Hepatocyte (in vitro differentiated cells): ENCODE measurements at regions not wholly inside any gene's neighbourhood (a gene's known extent, or its start where the extent isn't known, plus 50 kb on each side); places are given as distances from the start of the nearest gene placed in this dataset.
"Not testable (repeated sequence)": the region's sequence is repeated elsewhere in the genome, so short reads cannot be mapped to it uniquely, and the experiment has no call there.

Experiments used
- DNase-seq: peaks from one replicate; pipeline ENCODE4 v3.0.0-alpha.2; 2016; ENCODE audit warnings: low spot score
- H2AFZ ChIP-seq: fragments of 200-600 bp; sonication (generic); 2 replicates; pipeline ENCODE4 v1.6.0; 2016; ENCODE audit warnings: antibody characterized with exemption, mild to moderate bottlenecking
- H3K27ac ChIP-seq: fragments of 200-600 bp; sonication (generic); 2 replicates; pipeline ENCODE4 v1.5.1; 2016; ENCODE audit warnings: mild to moderate bottlenecking
- H3K27me3 ChIP-seq: fragments of 200-600 bp; sonication (generic); 2 replicates; pipeline ENCODE4 v1.6.1; 2016
- H3K36me3 ChIP-seq: fragments of 200-600 bp; sonication (generic); replicated peaks from 2 replicates; pipeline ENCODE4 v1.5.1; 2016; ENCODE audit warnings: low read depth; ENCODE audit not compliant: insufficient read depth
- H3K4me1 ChIP-seq: fragments of 200-600 bp; sonication (generic); 2 replicates; pipeline ENCODE4 v1.5.1; 2016; ENCODE audit warnings: mild to moderate bottlenecking, moderate library complexity; ENCODE audit not compliant: insufficient read depth
- H3K4me2 ChIP-seq: fragments of 200-600 bp; sonication (generic); 2 replicates; pipeline ENCODE4 v1.6.0; 2016
- H3K4me3 ChIP-seq: fragments of 200-600 bp; sonication (generic); 2 replicates; pipeline ENCODE4 v1.5.1; 2016; ENCODE audit warnings: mild to moderate bottlenecking
- H3K79me2 ChIP-seq: fragments of 200-600 bp; sonication (generic); 2 replicates; pipeline ENCODE4 v1.6.0; 2017; ENCODE audit warnings: mild to moderate bottlenecking
- H3K9me2 ChIP-seq: fragments of 200-600 bp; sonication (generic); replicated peaks from 2 replicates; pipeline ENCODE4 v1.6.0; 2017; ENCODE audit warnings: mild to moderate bottlenecking; ENCODE audit not compliant: insufficient read depth
- H3K9me3 ChIP-seq: fragments of 200-600 bp; sonication (generic); 2 replicates; pipeline ENCODE4 v1.5.1; 2016; ENCODE audit warnings: low read depth, mild to moderate bottlenecking
- H4K20me1 ChIP-seq: fragments of 200-600 bp; sonication (generic); 2 replicates; pipeline ENCODE4 v1.6.0; 2016; ENCODE audit warnings: mild to moderate bottlenecking; ENCODE audit not compliant: insufficient read depth, poor library complexity, severe bottlenecking
- EZH2 ChIP-seq: fragments of 200-600 bp; sonication (generic); IDR thresholded peaks from 2 replicates; pipeline ENCODE4 v1.6.1; 2016; ENCODE audit warnings: antibody characterized with exemption, mild to moderate bottlenecking, borderline replicate concordance
- EZH2phosphoT487 ChIP-seq: fragments of 200-600 bp; sonication (generic); IDR thresholded peaks from one replicate; pipeline ENCODE4 v1.6.1; 2018; ENCODE audit warnings: antibody characterized with exemption, mild to moderate bottlenecking, low read depth, moderate library complexity; ENCODE audit not compliant: unreplicated experiment, severe bottlenecking
- WGBS: methylation state at CpG from one replicate; pipeline ENCODE4 v1.1.6; 2016; ENCODE audit warnings: low lambda C conversion rate; ENCODE audit errors: missing lambda C conversion rate; 5-methylcytosine and 5-hydroxymethylcytosine counted together
- TF ChIP-seq, protein P1 (sequence below): fragments of 200-600 bp; sonication (generic); IDR thresholded peaks from 2 replicates; pipeline ENCODE4 v1.5.1; 2016; ENCODE audit warnings: antibody characterized with exemption, mild to moderate bottlenecking; ENCODE audit not compliant: poor library complexity

DNA sequence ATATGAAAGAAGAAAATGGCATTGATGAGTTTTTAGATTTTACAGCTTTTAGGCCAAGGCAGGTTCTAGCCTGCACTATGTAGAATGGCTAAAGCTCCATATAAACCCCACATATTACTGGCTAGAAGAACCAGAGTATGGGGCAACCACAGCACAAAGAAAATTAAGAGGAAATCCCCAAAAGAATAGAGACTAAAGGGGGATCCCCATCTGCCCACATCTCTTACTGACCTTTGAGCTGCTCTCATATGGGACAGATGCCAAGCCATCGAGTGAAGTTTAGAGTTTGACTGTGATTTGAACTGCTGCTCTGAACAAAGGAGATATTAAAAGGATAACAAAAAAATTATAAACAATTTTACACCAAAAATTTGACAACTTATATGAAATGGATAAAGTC, 102.2 kb upstream of the HAO2 start:
- Histone ChIP-seq H3K4me2 (no peak overlapping the region), H4K20me1 (no peaks in the 10 kb centered on the region), H3K4me1 (no peaks in the 10 kb centered on the region), H3K79me2 (no peaks in the 10 kb centered on the region), H2AFZ (no peak overlapping the region), H3K27me3 (no peaks in the 10 kb centered on the region), H3K27ac (no peak overlapping the region), H3K36me3 (no peaks in the 10 kb centered on the region), H3K9me3 (no peaks in the 10 kb centered on the region), H3K4me3 (no peak overlapping the region), H3K9me2 (no peaks in the 10 kb centered on the region)
- no peak for DNase-seq
- TF ChIP-seq EZH2phosphoT487 = no peak
- TF ChIP-seq, protein P1, sequence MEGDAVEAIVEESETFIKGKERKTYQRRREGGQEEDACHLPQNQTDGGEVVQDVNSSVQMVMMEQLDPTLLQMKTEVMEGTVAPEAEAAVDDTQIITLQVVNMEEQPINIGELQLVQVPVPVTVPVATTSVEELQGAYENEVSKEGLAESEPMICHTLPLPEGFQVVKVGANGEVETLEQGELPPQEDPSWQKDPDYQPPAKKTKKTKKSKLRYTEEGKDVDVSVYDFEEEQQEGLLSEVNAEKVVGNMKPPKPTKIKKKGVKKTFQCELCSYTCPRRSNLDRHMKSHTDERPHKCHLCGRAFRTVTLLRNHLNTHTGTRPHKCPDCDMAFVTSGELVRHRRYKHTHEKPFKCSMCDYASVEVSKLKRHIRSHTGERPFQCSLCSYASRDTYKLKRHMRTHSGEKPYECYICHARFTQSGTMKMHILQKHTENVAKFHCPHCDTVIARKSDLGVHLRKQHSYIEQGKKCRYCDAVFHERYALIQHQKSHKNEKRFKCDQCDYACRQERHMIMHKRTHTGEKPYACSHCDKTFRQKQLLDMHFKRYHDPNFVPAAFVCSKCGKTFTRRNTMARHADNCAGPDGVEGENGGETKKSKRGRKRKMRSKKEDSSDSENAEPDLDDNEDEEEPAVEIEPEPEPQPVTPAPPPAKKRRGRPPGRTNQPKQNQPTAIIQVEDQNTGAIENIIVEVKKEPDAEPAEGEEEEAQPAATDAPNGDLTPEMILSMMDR = no peak
- TF ChIP-seq EZH2 = no peak
- WGBS = 84% methylated on average over 1 of the region's 1 CpG

DNA sequence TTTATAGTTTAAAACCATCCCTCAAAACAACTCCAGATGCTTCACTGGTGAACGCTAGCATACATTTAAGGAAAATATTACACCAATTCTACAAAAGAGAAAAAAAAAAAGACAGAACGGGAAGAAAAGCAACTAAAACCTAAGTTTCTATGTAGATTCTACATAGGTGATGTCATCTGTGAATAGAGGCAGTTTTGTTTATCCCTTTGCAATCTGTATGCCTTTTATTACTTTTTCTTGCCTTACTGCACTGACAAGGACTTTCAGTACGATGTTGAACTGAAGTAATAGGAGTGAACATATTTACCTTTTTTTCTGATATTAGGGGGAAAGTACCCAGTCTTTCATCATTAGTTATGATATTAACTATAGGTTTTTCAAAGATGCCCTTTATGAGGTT, 101.7 kb upstream of the HAO2 start:
- Histone ChIP-seq H3K4me1 (no peaks in the 10 kb centered on the region), H3K27ac (no peak overlapping the region), H3K79me2 (no peaks in the 10 kb centered on the region), H2AFZ (no peak overlapping the region), H3K27me3 (no peaks in the 10 kb centered on the region), H4K20me1 (no peaks in the 10 kb centered on the region), H3K9me2 (no peaks in the 10 kb centered on the region), H3K36me3 (no peaks in the 10 kb centered on the region), H3K4me3 (no peak overlapping the region), H3K4me2 (no peak overlapping the region), H3K9me3 (no peaks in the 10 kb centered on the region)
- WGBS = 78% methylated on average over 3 of the region's 3 CpGs
- TF ChIP-seq EZH2phosphoT487 = no peak
- TF ChIP-seq, protein P1 = no peak
- TF ChIP-seq EZH2 = no peak
- DNase-seq = no peak

DNA sequence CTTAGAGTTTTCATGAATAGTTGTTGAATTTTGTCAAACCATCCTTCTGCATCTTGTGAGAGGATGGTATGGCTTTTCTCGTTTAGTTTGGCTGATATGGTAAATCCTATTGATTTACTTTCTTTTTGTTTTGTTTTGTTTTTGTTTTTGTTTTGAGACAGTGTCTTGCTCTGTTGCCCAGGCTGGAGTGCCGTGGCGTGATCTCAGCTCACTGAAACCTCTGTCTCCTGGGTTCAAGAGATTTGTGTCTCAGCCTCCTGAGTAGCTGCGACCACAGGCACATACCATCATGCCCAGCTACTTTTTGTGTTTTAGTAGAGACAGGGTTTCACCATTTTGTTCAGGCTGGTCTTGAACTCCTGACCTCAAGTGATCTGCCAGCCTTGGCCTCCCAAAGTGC, 101.3 kb upstream of the HAO2 start:
- not testable (repeated sequence) for H2AFZ ChIP-seq, H3K9me3 ChIP-seq, H3K4me3 ChIP-seq, H3K79me2 ChIP-seq, H3K4me2 ChIP-seq, H3K9me2 ChIP-seq, H4K20me1 ChIP-seq, H3K4me1 ChIP-seq, DNase-seq, H3K27me3 ChIP-seq, H3K27ac ChIP-seq, H3K36me3 ChIP-seq
- 95% methylated on average over 4 of the region's 4 CpGs for WGBS

DNA sequence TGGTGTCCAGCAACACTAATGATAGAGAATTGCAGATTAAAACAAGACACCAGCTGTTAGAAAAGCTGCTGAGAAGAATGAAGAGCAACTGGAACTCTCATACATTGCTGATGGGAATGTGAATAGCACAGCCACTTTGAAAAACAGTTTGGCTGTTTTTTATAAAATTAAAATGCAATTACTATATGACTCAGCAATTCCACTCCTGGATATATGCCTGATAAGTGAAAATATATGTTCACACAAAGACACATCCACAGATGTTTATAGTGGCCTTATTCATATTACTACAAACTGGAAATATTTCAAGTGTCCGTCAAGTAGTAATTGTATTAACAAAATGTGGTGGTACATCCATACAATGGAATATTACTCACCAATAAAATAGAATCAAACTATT, 99.7 kb upstream of the HAO2 start:
- Histone ChIP-seq H3K9me3 (no peaks in the 10 kb centered on the region), H4K20me1 (no peaks in the 10 kb centered on the region), H3K4me2 (no peak overlapping the region), H3K36me3 (no peaks in the 10 kb centered on the region), H2AFZ (no peak overlapping the region), H3K27ac (no peak overlapping the region), H3K79me2 (no peaks in the 10 kb centered on the region), H3K27me3 (no peaks in the 10 kb centered on the region), H3K4me3 (no peak overlapping the region), H3K9me2 (no peaks in the 10 kb centered on the region), H3K4me1 (no peaks in the 10 kb centered on the region)
- TF ChIP-seq, protein P1 = no peak
- no peak for TF ChIP-seq EZH2
- TF ChIP-seq EZH2phosphoT487 = no peak
- DNase-seq = no peak
- WGBS = 100% methylated on average over 1 of the region's 1 CpG
